WTC11 (cell line): ENCODE measurements at regions not wholly inside any gene's neighbourhood (a gene's known extent, or its start where the extent isn't known, plus 50 kb on each side); places are given as distances from the start of the nearest gene placed in this dataset.

Source experiments
- AR ChIP-seq: fragments of 250-450 bp; sonication (Bioruptor Pico); IDR thresholded peaks from 2 replicates; pipeline ENCODE4 v1.9.0; 2021; ENCODE audit warnings: mild to moderate bottlenecking
- ATF2 ChIP-seq: sonication (generic); formaldehyde crosslinking; IDR thresholded peaks from 2 replicates; pipeline ENCODE4 v1.8.1; 2022; ENCODE audit warnings: low read depth, missing genetic modification reagents, borderline replicate concordance
- CREB1 ChIP-seq: sonication (generic); formaldehyde crosslinking; IDR thresholded peaks from 2 replicates; pipeline ENCODE4 v1.8.0; 2023; ENCODE audit warnings: mild to moderate bottlenecking, missing genetic modification reagents
- CTCF ChIP-seq: fragments of 200-600 bp; IDR thresholded peaks from 2 replicates; pipeline ENCODE4 v1.8.0; 2022; ENCODE audit warnings: antibody characterized with exemption
- FOXP1 ChIP-seq: sonication (generic); formaldehyde crosslinking; IDR thresholded peaks from 2 replicates; pipeline ENCODE4 v1.8.0; 2022; ENCODE audit warnings: missing genetic modification reagents, mild to moderate bottlenecking, moderate library complexity, borderline replicate concordance
- JUN ChIP-seq: sonication (generic); formaldehyde crosslinking; IDR thresholded peaks from 2 replicates; pipeline ENCODE4 v1.8.0; 2023; ENCODE audit warnings: mild to moderate bottlenecking, missing genetic modification reagents
- USF1 ChIP-seq: sonication (generic); formaldehyde crosslinking; IDR thresholded peaks from 2 replicates; pipeline ENCODE4 v1.8.0; 2022; ENCODE audit warnings: mild to moderate bottlenecking, missing genetic modification reagents
- USF2 ChIP-seq: sonication (generic); formaldehyde crosslinking; IDR thresholded peaks from 2 replicates; pipeline ENCODE4 v1.8.1; 2023; ENCODE audit warnings: mild to moderate bottlenecking, missing genetic modification reagents, moderate library complexity
- ZBTB21 ChIP-seq: sonication (generic); formaldehyde crosslinking; IDR thresholded peaks from 2 replicates; pipeline ENCODE4 v1.8.1; 2023; ENCODE audit warnings: mild to moderate bottlenecking, missing genetic modification reagents, borderline replicate concordance
- TF ChIP-seq, protein P1 (sequence below): sonication (generic); formaldehyde crosslinking; IDR thresholded peaks from 2 replicates; pipeline ENCODE4 v1.8.0; 2022; ENCODE audit warnings: mild to moderate bottlenecking, missing genetic modification reagents
- TF ChIP-seq, protein P2 (sequence below): sonication (generic); formaldehyde crosslinking; IDR thresholded peaks from 2 replicates; pipeline ENCODE4 v1.8.0; 2022; ENCODE audit warnings: mild to moderate bottlenecking, missing genetic modification reagents

- no peak for TF ChIP-seq CTCF
- no peak for TF ChIP-seq USF2 (CRISPR knock-in tag)
- TF ChIP-seq AR (CRISPR knock-in tag): no peak
- no peak for TF ChIP-seq CREB1 (CRISPR knock-in tag)
- no peak for TF ChIP-seq JUN (CRISPR knock-in tag)
- TF ChIP-seq ATF2 (CRISPR knock-in tag): no peak
- TF ChIP-seq ZBTB21: no peak
- TF ChIP-seq USF1 (CRISPR knock-in tag): no peak
- TF ChIP-seq, protein P1, sequence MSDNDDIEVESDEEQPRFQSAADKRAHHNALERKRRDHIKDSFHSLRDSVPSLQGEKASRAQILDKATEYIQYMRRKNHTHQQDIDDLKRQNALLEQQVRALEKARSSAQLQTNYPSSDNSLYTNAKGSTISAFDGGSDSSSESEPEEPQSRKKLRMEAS: no peak
- TF ChIP-seq, protein P2, sequence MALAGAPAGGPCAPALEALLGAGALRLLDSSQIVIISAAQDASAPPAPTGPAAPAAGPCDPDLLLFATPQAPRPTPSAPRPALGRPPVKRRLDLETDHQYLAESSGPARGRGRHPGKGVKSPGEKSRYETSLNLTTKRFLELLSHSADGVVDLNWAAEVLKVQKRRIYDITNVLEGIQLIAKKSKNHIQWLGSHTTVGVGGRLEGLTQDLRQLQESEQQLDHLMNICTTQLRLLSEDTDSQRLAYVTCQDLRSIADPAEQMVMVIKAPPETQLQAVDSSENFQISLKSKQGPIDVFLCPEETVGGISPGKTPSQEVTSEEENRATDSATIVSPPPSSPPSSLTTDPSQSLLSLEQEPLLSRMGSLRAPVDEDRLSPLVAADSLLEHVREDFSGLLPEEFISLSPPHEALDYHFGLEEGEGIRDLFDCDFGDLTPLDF: no peak
- no peak for TF ChIP-seq FOXP1 (CRISPR knock-in tag)
Observed at GRCh38 chrX:39398963-39399261, 597.7 kb downstream of the MID1IP1 start.
